HG03565 (cell line): ENCODE measurements at regions not wholly inside any gene's neighbourhood (a gene's known extent, or its start where the extent isn't known, plus 50 kb on each side); places are given as distances from the start of the nearest gene placed in this dataset.
"Not testable (repeated sequence)": the region's sequence is repeated elsewhere in the genome, so short reads cannot be mapped to it uniquely, and the experiment has no call there.

Experiments
- ATAC-seq: cut with Tn5 transposase; IDR thresholded peaks from one replicate; pipeline ENCODE4 v1.9.1; 2021; ENCODE audit warnings: mild to moderate bottlenecking, moderate library complexity; ENCODE audit not compliant: unreplicated experiment

DNA sequence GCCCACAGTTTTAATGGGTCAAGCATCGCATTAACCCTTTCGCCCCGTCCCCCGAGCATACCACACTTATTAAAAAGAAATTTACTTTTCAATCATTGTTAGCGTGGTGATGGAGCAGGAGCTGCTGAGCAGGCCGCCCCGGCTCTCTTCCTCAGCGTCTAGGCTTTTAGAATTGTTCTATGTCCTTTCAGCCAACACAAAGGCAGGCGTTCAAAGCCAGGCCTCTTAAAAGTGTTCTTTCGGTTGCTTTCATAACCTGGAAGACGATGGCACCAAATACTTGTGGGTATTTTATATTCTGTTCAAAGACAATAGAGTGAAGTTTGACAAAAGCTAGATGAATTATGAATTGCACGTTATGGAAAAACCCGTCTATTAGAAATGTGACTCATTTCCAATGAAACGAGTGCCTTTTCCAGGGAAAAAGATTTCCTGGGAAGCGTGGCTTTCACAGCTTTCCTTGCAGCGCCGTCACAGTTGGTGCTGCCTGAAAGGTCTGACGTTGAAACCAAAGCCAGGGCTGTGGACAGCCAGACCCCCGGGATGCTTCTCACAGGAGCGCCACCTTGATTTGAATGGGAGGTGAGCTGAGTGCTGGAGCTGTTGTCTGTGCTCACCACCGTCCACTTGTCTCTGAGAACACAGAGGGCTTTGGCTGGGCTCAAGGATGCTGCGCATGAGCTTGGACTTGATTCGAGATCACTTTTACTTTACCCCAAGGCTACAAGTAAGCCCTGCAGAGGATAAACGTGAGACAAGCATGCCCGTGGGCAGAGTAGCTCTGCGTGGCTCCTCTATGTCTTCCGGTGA is 78.8 kb downstream of the SOX1 start:
- ATAC-seq = no peak

DNA sequence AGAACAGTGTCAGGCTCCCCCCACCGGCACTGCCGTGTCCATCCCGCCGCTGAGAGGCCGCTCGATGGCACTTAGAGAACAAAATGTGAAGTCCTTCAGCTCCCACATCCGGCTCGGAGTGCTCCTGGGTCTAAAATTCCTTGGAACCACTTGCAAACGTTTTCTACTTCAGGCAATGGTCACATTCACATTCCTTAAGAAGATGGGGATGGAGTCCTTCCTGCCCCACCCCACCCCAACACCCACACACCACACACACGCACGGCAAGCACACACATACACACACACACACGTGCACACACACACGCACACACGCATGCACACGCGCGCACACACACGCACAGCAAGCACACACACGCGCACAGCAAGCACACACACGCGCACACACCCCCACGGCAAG is 83.4 kb downstream of the SOX1 start:
- no peak for ATAC-seq

DNA sequence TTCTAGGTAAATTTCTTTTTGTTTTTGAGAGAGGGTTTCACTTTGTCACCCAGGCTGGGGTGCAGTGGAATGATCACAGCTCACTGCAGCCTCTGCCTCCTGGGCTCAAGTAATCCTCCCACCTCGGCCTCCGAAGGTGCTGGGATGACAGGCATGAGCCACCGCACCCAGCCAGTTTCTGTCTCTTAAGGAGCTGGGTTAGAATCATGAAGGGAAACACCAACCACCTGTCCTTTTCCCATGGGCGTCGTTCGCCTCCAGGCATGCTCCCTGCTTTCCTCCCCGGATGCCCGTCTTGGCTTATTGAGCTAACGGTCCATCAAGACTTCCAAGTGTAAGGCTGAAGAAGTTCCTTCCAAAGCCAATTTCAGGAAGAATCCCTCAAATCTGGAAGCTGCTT is 85.9 kb downstream of the SOX1 start:
- ATAC-seq = no peak

DNA sequence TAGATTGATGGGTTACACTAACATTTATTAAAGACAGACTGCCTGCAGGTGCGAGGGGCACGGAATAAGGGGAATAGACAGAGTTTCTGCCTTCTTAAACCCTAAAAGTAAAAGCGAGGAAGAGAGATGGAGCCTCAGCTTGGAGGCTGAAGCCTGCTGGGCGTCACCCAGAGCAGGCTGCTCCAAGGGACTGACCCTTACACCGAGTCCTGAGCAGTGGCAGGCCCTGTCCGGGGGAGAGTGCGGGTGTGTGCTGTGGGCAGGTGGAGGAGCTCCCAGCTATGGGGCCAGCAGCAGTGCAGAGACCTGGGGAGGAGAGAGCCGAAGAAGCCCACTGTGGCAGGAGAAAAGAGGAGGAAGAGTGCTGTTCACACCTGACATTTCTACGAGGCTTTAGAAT is 86.4 kb downstream of the SOX1 start:
- no peak for ATAC-seq

DNA sequence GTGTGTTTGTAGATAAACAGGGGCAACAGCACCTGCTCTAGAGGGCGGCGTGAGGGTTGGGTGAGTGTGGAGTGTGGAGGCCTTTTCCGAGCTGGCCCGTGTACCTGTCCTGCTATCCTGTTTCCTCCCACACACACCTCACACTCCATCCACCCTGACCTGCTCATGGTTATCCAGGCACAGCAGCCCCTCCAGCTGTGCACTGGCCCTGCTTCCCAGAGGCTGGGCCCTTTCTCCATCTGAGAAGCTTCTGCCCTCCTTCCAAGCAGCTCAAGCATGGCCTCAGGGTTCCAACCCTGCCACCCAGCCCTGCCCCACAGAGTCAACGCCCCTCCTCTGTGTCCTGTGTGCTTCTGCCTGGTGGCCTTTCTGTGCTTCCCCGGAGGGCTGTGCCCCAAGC is 86.9 kb downstream of the SOX1 start:
- no peak for ATAC-seq

DNA sequence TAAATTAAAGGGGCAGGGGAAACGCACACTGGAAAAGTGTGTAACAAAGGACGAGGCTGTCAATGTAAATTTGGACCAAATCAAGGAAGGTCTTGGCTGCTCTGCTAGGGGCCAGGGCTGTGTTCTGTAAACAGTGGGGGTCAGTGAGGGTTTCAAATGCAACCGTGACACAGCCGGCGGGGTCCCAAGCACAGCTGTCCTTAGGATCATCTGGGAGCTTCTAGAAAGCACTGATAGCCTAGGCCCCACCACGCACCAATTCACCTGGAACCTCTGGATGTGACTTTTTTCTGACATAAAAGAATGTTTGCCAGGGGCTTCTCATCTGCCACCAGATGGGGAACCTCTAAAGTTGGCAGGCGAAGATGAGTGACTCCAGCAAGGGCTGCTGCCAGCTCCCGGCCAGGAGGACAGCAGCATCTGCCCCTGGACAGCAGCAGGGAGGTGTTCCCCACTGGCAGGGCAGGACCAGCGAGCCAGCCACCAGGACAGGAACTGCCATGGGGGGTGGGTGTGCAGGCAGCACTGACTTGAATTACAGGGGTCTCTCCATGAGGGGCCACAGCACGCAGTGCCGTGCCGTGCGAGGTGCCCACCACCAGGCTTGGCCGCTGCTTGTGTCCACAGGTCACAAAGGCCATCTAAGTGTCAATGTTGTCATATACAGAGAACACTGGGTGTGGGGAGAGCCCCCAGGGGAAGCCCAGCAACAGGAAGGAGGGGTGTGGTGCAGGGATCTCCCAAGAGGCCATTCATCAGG is 87.5 kb downstream of the SOX1 start:
- ATAC-seq = no peak

DNA sequence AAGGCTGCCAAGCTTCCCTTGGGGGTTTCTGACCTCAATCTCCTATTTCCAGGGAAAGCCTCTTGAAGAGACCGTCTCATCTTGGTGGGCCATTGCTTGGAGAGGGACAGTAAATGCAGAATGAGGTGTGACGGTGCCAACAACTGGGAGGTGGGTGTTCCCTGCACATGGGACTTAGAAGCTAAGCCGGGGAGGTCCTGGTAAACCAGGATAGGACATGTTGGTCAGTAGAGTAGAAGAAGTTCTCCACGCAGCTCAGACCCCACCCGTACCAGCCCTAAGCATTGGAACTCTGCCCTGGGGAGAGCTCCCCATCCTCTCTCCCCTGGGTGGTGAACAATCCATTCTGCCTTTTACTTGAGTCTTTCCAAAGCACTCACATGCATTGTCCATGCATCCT is 92.0 kb downstream of the SOX1 start:
- no peak for ATAC-seq

DNA sequence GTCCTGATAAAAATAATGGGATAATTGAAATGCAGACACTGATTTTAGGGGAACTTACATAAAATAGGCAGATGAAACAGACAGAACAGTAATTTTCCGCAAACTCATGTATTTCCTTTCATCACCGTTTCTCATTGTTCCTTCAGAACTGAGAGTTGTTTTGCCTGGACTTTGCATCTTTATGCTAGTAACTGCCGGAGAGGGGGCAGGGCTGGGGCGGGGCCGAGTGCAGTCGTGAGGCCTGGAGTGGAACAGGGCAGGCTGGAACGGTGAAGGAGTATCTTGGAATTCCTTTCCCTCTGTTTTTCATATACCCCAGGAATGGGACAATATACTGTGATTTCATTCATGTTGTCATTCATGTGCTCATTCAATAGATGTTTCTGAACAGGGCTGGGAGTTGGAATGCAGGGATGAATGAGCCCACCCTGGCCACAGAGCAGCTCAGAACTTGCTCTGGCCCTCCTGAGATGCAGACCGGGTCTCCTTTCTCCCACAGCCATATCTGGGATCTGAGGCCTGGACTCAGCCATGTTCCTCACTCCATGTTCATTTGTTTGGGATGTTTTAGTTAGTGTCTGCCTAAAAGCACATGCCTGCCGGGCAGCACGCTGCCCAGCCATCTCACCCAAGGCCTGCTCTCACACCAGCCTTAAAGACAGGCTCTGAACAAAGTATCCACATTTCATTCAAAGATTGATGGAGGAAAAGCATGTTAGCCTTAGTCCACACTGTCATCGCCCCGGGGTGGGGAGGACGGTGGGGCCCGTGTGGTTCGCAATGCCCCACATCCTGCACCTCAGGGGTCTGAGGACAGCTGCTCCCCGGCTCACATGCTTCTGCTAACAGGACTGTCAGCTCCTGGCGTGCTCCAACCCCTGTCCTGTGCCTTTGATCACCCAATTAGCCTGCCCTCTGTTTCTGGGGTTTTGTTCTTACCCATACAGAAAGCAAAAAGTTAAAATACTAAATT is 92.9 kb downstream of the SOX1 start:
- ATAC-seq = no peak

DNA sequence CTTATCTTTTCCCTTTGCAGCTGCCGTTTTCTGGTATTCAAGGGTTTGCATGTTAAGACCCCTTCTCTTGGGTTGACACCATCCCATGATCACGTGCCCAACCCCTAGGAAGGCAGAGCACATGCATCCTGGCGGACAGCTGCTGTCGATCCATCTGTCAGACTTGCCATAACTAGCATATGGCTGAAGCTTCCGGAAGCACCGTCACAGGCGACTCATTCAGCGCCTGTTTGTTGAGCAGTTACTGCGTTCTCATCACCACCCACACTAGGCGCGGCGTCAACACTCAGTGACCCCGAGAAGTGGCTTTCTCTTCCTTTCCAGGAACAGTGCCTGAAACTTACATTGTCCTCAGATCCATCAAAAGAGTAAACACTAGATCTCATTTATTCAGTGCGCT is 93.6 kb downstream of the SOX1 start:
- no peak for ATAC-seq

DNA sequence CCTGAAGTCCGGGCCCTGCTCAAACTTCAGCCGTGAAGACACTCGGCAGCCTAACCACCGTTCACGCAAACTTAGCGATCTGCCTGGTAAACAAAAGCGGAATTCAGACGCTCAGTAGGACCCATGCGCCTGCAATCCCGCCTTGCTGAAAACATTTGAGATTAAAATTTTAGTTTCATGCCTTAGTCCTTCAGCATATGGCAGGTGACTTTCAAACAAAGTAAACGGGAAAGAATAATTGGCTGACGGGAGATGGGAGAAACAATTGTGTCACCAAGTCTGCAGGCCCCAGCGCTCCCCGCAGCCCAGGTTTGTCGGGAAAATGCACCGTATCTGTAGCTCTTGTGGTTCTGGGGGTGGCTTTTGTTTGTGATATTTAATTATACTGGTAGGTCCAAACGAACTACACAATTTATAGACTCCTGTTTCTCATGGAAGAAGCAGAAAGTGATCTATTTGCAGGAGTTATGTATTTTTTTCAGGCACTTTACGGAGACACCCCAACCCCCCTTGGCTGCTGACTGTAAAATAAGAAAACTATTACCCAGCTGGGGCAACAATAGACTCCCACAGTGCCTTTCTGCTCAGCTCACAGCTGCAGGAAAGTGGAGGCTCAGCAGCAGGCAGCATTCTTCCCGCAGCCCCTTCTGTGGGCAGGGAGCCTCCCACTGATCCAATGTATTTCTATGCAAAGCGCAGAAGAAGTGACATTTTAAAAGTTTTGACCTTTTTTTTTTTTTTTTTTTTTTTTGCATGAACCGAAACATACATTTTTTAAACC is 94.8 kb downstream of the SOX1 start:
- ATAC-seq = no peak

DNA sequence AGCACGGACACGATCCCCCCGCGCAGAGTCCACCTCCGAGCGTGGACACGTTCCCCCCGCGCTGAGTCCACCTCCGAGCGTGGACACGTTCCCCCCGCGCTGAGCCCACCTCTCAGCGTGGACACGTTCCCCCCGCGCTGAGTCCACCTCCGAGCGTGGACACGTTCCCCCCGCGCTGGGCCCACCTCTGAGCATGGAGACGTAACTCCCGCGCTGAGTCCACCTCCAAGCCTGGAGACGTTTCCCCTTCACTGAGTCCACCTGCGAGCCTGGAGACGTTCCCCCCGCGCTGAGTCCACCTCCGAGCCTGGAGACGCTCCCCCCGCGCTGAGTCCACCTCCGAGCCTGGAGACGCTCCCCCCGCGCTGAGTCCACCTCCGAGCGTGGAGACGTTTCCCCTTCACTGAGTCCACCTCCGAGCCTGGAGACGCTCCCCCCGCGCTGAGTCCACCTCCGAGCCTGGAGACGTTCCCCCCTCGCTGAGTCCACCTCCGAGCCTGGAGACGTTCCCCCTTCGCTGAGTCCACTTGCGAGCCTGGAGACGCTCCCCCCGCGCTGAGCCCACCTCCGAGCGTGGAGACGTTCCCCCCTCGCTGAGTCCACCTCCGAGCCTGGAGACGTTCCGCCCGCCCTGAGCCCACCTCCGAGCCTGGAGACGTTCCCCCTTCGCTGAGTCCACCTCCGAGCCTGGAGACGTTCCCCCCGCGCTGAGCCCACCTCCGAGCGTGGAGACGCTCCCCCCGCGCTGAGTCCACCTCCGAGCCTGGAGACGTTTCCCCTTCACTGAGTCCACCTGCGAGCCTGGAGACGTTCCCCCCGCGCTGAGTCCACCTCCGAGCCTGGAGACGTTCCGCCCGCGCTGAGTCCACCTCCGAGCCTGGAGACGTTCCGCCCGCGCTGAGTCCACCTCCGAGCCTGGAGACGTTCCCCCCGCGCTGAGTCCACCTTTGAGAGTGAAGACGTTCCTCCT is 97.0 kb downstream of the SOX1 start:
- ATAC-seq = not testable (repeated sequence)

DNA sequence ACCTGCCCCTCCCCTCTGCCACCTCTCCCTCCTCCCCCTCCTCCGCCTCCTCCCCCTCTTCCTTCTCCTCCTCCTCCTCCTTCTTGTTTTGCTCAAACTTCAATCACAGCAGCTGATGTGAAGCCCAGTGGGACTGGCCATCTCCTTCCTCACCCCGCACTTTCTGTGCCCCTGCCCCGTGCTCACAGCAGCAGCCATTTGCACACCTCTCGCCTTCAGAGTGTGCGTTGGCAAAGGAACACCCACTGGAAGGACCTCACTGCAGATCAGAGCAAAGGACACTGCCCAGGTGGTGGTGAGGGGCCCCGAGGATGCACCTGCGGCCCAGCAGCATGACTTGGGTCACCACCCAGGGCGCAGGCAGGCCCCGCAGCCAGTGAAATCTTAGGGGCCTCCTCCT is 98.8 kb downstream of the SOX1 start:
- no peak for ATAC-seq

DNA sequence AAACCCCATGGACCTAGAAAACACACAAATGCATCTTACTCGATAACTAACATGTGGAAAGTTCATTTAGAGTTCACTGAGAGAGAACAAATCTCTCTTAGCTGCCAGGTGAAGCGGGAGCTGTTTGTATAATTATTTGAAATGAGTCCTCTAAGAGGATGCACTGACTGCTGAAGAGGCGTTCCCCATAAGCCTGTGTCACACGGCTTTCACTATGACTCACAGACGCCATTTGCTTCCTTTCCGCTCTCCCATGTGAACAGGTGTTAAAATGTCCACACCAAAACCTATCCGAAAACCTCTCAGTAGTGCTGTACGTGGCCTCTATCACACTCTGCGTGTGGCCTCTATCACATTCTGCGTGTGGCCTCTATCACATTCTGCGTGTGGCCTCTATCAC is 101.8 kb downstream of the SOX1 start:
- ATAC-seq = no peak

DNA sequence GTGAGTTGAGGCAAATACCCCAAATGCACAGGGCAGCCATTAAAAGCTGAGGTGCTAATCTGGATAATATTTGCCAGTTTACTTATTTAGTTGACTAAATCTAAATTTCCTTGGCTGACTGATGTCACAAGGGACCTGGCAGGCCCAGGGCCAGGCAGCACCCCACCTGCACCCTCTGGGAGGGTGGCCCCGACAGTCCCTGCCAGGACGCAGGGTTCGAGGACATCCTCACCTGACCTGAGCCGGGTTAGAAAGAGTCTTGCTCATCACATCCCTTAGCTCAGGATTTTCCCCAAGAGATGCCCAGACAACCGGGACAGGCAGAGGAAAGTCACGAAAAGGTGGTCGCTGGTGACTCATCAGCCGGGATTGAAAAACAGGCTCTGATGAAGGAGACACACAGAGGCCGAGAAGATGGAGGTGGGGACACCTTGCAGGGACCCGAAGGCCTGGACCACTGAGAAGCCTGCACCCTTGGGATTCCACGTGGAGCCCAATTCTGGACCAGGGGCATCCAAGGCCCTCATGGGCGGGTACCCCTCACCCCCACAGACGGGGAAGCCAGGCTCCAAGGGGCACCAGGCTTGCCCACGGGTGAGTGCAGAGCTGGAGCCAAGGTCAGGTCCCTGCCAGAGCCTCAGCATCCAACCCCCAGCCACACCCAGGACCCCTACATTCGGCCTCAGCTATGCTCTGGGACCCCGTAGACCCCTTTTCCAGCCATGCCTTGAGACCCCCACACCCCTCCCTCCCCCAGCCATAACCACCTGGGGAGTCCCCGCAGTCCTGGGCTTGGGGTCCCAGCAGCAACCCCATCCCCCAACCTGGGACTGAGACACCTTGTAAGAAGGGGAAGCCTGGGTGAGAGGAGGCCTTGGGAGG is 103.2 kb downstream of the SOX1 start:
- no peak for ATAC-seq

DNA sequence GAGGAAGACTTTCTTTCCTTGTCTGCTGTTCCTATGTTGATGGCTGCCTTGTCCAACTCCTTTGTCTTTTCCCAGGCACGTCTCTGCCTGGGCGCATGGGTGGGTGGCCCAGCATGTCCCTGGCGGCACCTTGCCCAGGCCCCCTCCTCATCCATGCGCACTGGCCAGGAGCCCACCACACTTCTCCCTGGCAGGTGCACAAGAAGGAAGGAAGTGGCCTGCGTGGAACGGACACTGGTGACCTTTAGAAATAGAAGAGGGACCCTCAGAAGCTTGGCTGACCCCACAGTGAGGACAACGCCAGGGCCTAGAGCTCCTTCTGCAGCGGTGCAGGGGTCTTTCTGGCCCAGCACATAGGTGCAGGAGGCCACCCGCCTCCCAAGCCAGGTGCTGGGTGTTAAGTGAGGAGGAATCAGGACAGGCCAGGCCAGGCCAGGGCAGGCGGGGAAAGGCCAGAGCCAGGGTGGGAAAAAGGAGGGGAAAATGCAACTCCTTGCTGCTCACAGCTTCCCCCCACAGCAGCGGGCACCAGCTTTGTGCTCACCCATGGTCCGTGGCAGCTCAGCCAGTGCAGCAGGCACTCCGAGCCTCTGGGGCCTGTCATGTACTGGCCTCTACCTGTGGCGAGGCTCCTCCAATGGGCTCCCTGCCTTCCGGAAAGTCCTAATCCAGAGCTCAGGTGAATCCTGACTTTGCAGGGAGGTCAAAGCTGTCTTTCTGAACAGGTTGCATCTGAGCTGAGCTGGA is 104.0 kb downstream of the SOX1 start:
- ATAC-seq = no peak

DNA sequence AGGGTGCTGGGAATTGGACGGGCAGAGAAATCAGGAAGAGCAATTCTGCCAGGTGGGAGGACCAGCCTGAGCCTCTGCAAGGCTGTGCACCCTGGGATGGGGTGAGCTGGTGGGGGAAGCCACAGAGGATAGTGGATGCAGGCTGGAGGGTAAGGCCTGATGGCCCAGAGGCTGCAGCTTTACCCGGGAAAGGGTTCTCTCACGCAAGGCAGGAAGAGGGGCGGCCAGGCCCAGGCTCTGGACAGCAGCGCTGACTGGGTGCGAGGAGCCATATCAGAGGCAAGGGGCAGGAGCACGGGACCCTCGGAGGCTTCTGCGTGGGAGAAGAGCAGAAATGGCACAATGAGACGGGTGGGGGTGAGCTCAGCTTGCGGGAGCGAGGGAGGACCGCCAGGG is 104.6 kb downstream of the SOX1 start:
- no peak for ATAC-seq

DNA sequence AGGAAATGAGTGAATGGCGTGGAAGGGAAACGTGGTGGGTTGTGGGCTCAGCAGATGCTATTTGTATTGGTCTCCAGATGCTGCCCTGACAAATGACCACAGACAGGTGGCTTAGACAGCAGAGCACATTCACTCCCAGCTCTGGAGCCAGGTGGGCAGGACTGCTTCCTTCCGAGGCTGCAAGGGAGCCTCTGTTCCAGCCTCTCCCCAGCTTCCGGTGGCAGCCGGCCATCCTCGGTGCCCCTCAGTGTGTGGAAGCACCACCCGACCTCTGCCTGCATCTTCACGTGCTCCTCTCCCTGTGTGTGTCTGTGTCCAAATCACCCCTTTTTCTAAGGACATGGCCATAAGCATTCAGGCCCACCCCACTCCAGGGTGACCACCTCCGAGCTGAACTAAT is 105.1 kb downstream of the SOX1 start:
- ATAC-seq = no peak
